ENCODE measurements at regions not wholly inside any gene's neighbourhood (a gene's known extent, or its start where the extent isn't known, plus 50 kb on each side); places are given as distances from the start of the nearest gene placed in this dataset.

GRCh38 chr4:11596989-11597388, 168.3 kb upstream of the HS3ST1 start:
- DNase-seq: no peak
- Histone ChIP-seq H3K9me3 (no peaks in the 10 kb centered on the region), H3K27me3 (no peaks in the 10 kb centered on the region), H3K4me3 (no peak overlapping the region), H3K4me1 (no peaks in the 10 kb centered on the region), H3K27ac (no peak overlapping the region), H3K36me3 (no peaks in the 10 kb centered on the region)
- intact Hi-C loops (cut with DNase I; ENCODE audit: low total_unique reads): no loop called here
- TF ChIP-seq CTCF (IDR thresholded peaks at IDR 0.05) (no peak), POLR2A (IDR thresholded peaks at IDR 0.05) (no peak)

- no peak overlapping the region for H3K4me3 ChIP-seq
- intact Hi-C loops (cut with DNase I; ENCODE audit: low total_unique reads): no loop called here
- no peak overlapping the region for H3K27ac ChIP-seq
- H3K4me1 ChIP-seq: no peaks in the 10 kb centered on the region
- DNase-seq: no peak
- TF ChIP-seq POLR2A (IDR thresholded peaks at IDR 0.05) (no peak), CTCF (IDR thresholded peaks at IDR 0.05) (no peak)
- no peaks in the 10 kb centered on the region for H3K9me3 ChIP-seq
- H3K27me3 ChIP-seq: no peaks in the 10 kb centered on the region
- H3K36me3 ChIP-seq: no peaks in the 10 kb centered on the region
Observed at GRCh38 chr4:11593576-11594116, 165.0 kb upstream of the HS3ST1 start.

GRCh38 chr4:11592276-11592675, 163.6 kb upstream of the HS3ST1 start:
- DNase-seq: no peak

GRCh38 chr4:11590132-11590531, 161.4 kb upstream of the HS3ST1 start:
- no peaks in the 10 kb centered on the region for H3K4me1 ChIP-seq
- H3K36me3 ChIP-seq: no peaks in the 10 kb centered on the region
- TF ChIP-seq CTCF (IDR thresholded peaks at IDR 0.05) (no peak), POLR2A (IDR thresholded peaks at IDR 0.05) (no peak)
- H3K4me3 ChIP-seq: no peak overlapping the region
- H3K27ac ChIP-seq: no peak overlapping the region
- intact Hi-C loops (cut with DNase I; ENCODE audit: low total_unique reads): no loop called here
- H3K9me3 ChIP-seq: no peaks in the 10 kb centered on the region
- no peak for DNase-seq
- no peaks in the 10 kb centered on the region for H3K27me3 ChIP-seq

More at GRCh38 chr4:11592276-11592675, 163.6 kb upstream of the HS3ST1 start:
- H3K4me1 ChIP-seq: no peaks in the 10 kb centered on the region
- H3K9me3 ChIP-seq: no peaks in the 10 kb centered on the region
- H3K4me3 ChIP-seq: no peak overlapping the region
- no peaks in the 10 kb centered on the region for H3K36me3 ChIP-seq
- intact Hi-C loops (cut with DNase I; ENCODE audit: low total_unique reads): no loop called here
- TF ChIP-seq POLR2A (IDR thresholded peaks at IDR 0.05) (no peak), CTCF (IDR thresholded peaks at IDR 0.05) (no peak)
- no peaks in the 10 kb centered on the region for H3K27me3 ChIP-seq
- no peak overlapping the region for H3K27ac ChIP-seq

GRCh38 chr4:11589676-11590075, 161.0 kb upstream of the HS3ST1 start:
- no peak overlapping the region for H3K27ac ChIP-seq
- no peak overlapping the region for H3K4me3 ChIP-seq
- TF ChIP-seq POLR2A (IDR thresholded peaks at IDR 0.05) (no peak), CTCF (IDR thresholded peaks at IDR 0.05) (no peak)
- intact Hi-C loops (cut with DNase I; ENCODE audit: low total_unique reads): no loop called here
- H3K9me3 ChIP-seq: no peaks in the 10 kb centered on the region
- DNase-seq: no peak
- no peaks in the 10 kb centered on the region for H3K27me3 ChIP-seq
- H3K4me1 ChIP-seq: no peaks in the 10 kb centered on the region
- no peaks in the 10 kb centered on the region for H3K36me3 ChIP-seq
